Kidney (tissue), 13 donors: ENCODE measurements at regions not wholly inside any gene's neighbourhood (a gene's known extent, or its start where the extent isn't known, plus 50 kb on each side); places are given as distances from the start of the nearest gene placed in this dataset.
A peak's percentile ranks its signal among the peaks of the same experiment; 100 is the strongest.

Experiments
- DNase-seq, 5 donors: peaks; one replicate each; pipeline ENCODE4 v3.0.0-alpha.2; 2013 to 2020
- FAIRE-seq: peaks from 2 replicates; lab custom pipeline; 2012; peaks lifted over from hg19 to GRCh38; lab: Jason Lieb, UNC
- H3K27ac ChIP-seq, 2 donors: one replicate each; pipeline ENCODE4 v1.7.0; 2013; ENCODE audit warnings: low read depth in 2 of 2, low read length in 2 of 2, inconsistent platforms in 1 of 2
- H3K27me3 ChIP-seq: one replicate; pipeline ENCODE4 v1.7.1; 2013; ENCODE audit warnings: low read length, inconsistent platforms; ENCODE audit not compliant: control insufficient read depth, insufficient read depth
- H3K36me3 ChIP-seq, 3 donors: one replicate each; pipeline versions ENCODE4 v1.7.0 to v1.7.1; 2013; ENCODE audit warnings: low read length in 3 of 3, control low read depth in 1 of 3, inconsistent platforms in 1 of 3; ENCODE audit not compliant: insufficient read depth in 3 of 3, control insufficient read depth in 2 of 3
- H3K4me1 ChIP-seq, 3 donors: one replicate each; pipeline versions ENCODE4 v1.7.0 to v1.7.1; 2013; ENCODE audit warnings: low read length in 3 of 3, inconsistent platforms in 1 of 3, low read depth in 1 of 3; ENCODE audit not compliant: control insufficient read depth in 2 of 3, insufficient read depth in 2 of 3
- H3K4me3 ChIP-seq, 3 donors: one replicate each; pipeline versions ENCODE4 v1.7.0 to v1.8.1; 2013; ENCODE audit warnings: low read length in 3 of 3, control low read depth in 1 of 3, inconsistent platforms in 1 of 3
- H3K9ac ChIP-seq, 3 donors: one replicate each; pipeline versions ENCODE4 v1.7.0 to v1.7.1; 2013; ENCODE audit warnings: low read length in 3 of 3, control low read depth in 1 of 3, inconsistent platforms in 1 of 3
- H3K9me3 ChIP-seq, 3 donors: one replicate each; pipeline versions ENCODE4 v1.7.0 to v1.7.1; 2013; ENCODE audit warnings: low read length in 3 of 3, control low read depth in 1 of 3, inconsistent platforms in 1 of 3; ENCODE audit not compliant: control insufficient read depth in 2 of 3, insufficient read depth in 1 of 3
- CTCF ChIP-seq: IDR thresholded peaks from 3 replicates; pipeline ENCODE4 v1.5.1; 2012; ENCODE audit warnings: mild to moderate bottlenecking, moderate library complexity, borderline replicate concordance; ENCODE audit not compliant: insufficient read depth; ENCODE audit errors: extremely low read depth
- intact Hi-C: fragments of 100-400 bp; cut with DNase I; formaldehyde crosslinking; loops from one replicate; pipeline ENCODE4 v1.11.1; 2022
- donor health status: control.
- donor health status: control.
- donor health status: control.
- donor health status: control.
- donor health status: control.
- donor health status: DM: yes; HTN: yes; CAD: no.
- donor health status: Normal renal cell carcinoma (clear cell type).

- no peaks in the 10 kb centered on the region for H3K9me3 ChIP-seq
- no peak overlapping the region for H3K9ac ChIP-seq
- intact Hi-C loops = no loop called here
- H3K4me3 ChIP-seq = no peak overlapping the region
- DNase-seq (no peak), FAIRE-seq (no peak)
- no peak overlapping the region for H3K27ac ChIP-seq
- no peak for TF ChIP-seq CTCF
- no peaks in the 10 kb centered on the region for H3K27me3 ChIP-seq
- no peaks in the 10 kb centered on the region for H3K36me3 ChIP-seq
- peaks cover 0 to 6% (median 0%) of the 10 kb centered on the region in 3 donors for H3K4me1 ChIP-seq
Observed at GRCh38 chr6:134813146-134813545, 136.8 kb downstream of the ALDH8A1 start.

- H3K4me3 ChIP-seq = no peak overlapping the region
- H3K27me3 ChIP-seq = no peaks in the 10 kb centered on the region
- H3K9me3 ChIP-seq = no peaks in the 10 kb centered on the region
- TF ChIP-seq CTCF = no peak
- H3K9ac ChIP-seq = no peak overlapping the region
- DNase-seq (no peak), FAIRE-seq (no peak)
- H3K27ac ChIP-seq = peak overlapping the region in 1 of 2 donors; percentile 5
- H3K36me3 ChIP-seq = no peaks in the 10 kb centered on the region
- intact Hi-C loops = no loop called here
- H3K4me1 ChIP-seq = peaks cover 0 to 6% (median 4%) of the 10 kb centered on the region in 3 donors
Observed at GRCh38 chr6:134810402-134810801, 139.5 kb downstream of the ALDH8A1 start.

GRCh38 chr6:134809130-134809529 lies 140.8 kb downstream of the ALDH8A1 start:
- H3K27ac ChIP-seq = peak overlapping the region in 1 of 2 donors; percentile 54
- intact Hi-C loops = no loop called here
- H3K4me1 ChIP-seq = peaks cover 0 to 6% (median 4%) of the 10 kb centered on the region in 3 donors
- no peak overlapping the region for H3K4me3 ChIP-seq
- no peak for TF ChIP-seq CTCF
- H3K9me3 ChIP-seq = no peaks in the 10 kb centered on the region
- H3K36me3 ChIP-seq = no peaks in the 10 kb centered on the region
- H3K27me3 ChIP-seq = no peaks in the 10 kb centered on the region
- DNase-seq (peak in 4 of 5 donors; percentile 48 to 77 (median 64)), FAIRE-seq (peak; percentile 46)
- H3K9ac ChIP-seq = no peak overlapping the region

DNA sequence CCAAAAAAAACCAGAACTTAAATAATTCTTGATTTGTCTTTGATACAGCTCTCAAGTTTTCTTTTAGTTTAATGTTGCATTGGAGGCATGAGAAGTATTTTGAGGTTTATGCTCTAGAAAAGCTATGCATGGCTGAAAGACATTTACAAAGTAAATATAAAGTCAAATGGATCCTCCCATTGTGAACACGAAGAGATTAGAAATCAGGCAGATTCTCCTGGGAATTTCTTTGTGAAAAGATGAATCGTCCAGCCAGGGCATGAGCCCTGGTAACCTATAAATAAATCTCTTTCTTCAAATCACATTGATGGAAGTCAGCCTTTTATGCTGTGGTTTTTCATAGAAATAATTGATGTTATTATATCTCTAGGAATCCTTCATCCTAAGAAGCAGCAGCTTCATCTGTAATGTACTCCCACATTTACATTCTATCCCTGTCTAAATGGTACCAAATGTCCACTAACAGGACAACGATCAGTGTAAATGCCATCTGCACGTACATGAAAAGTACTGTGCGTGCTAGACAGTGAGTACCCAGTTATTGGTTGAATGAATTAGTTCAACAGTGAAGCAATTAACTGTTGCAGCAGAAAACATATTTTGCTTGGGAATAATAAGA lies 143.6 kb downstream of the ALDH8A1 start:
- Histone ChIP-seq H3K36me3 (no peaks in the 10 kb centered on the region), H3K9ac (no peak overlapping the region), H3K4me1 (peaks cover 0 to 9% (median 4%) of the 10 kb centered on the region in 3 donors), H3K27me3 (no peaks in the 10 kb centered on the region), H3K27ac (no peak overlapping the region), H3K9me3 (no peaks in the 10 kb centered on the region), H3K4me3 (no peak overlapping the region)
- no peak for FAIRE-seq
- intact Hi-C loops = no loop called here
- no peak for DNase-seq
- no peak for TF ChIP-seq CTCF
